PC-9 (cell line): ENCODE measurements at regions not wholly inside any gene's neighbourhood (a gene's known extent, or its start where the extent isn't known, plus 50 kb on each side); places are given as distances from the start of the nearest gene placed in this dataset.

ENCODE experiments used
- BruUV-seq: library from RNA; stranded (reverse); fragments of 400-500 nt; replicated peaks from 2 replicates; lab custom pipeline; 2021; lab: Mats Ljungman, UMichigan
- CTCF ChIA-PET: fragments of 300-600 bp; sonication (Branson Sonifier 250); formaldehyde crosslinking; loops from one replicate; lab custom pipeline; 2022; ENCODE audit warnings: antibody characterized with exemption; lab: Charles Lee
- POLR2A ChIA-PET: fragments of 300-600 bp; sonication (Branson Sonifier 250); formaldehyde crosslinking; loops from one replicate; lab custom pipeline; 2022; ENCODE audit warnings: antibody characterized with exemption; ENCODE audit not compliant: unreplicated experiment; lab: Charles Lee
- DNase-seq, 2 experiments: peaks; one replicate each; pipeline versions ENCODE4 v3.0.0 to v3.0.0-alpha.2; 2015 to 2022; ENCODE audit warnings: mixed read lengths in 1 of 2
- H2AFZ ChIP-seq: fragments of 200-600 bp; sonication (generic); 2 replicates; pipeline ENCODE4 v1.8.1; 2017; ENCODE audit warnings: antibody characterized with exemption
- H3F3A ChIP-seq: fragments of 200-600 bp; sonication (generic); 2 replicates; pipeline ENCODE4 v1.8.1; 2017; ENCODE audit warnings: antibody characterized with exemption, mild to moderate bottlenecking, low read depth; ENCODE audit not compliant: insufficient read depth
- H3K27ac ChIP-seq: fragments of 200-600 bp; sonication (generic); 2 replicates; pipeline ENCODE4 v1.6.1; 2016; ENCODE audit warnings: mixed run types
- H3K27me3 ChIP-seq: fragments of 200-600 bp; sonication (generic); 2 replicates; pipeline ENCODE4 v1.6.1; 2016; ENCODE audit warnings: low read depth, mixed run types; ENCODE audit not compliant: insufficient read depth
- H3K36me3 ChIP-seq: fragments of 200-600 bp; sonication (generic); 2 replicates; pipeline ENCODE4 v1.6.1; 2016; ENCODE audit warnings: low read depth, mixed run types
- H3K4me1 ChIP-seq: fragments of 200-600 bp; sonication (generic); replicated peaks from 2 replicates; pipeline ENCODE4 v1.6.1; 2016; ENCODE audit warnings: mixed run types; ENCODE audit not compliant: insufficient read depth
- H3K4me2 ChIP-seq: fragments of 200-600 bp; sonication (generic); 2 replicates; pipeline ENCODE4 v1.6.1; 2017; ENCODE audit warnings: mixed run types
- H3K4me3 ChIP-seq: fragments of 200-600 bp; sonication (generic); 2 replicates; pipeline ENCODE4 v1.6.1; 2016; ENCODE audit warnings: mixed run types
- H3K79me2 ChIP-seq: fragments of 200-600 bp; sonication (generic); 2 replicates; pipeline ENCODE4 v1.6.1; 2017; ENCODE audit warnings: low read depth, mixed run types
- H3K9me2 ChIP-seq: fragments of 200-600 bp; sonication (generic); 2 replicates; pipeline ENCODE4 v1.8.1; 2017; ENCODE audit warnings: mild to moderate bottlenecking; ENCODE audit not compliant: insufficient read depth
- H3K9me3 ChIP-seq: fragments of 200-600 bp; sonication (generic); 2 replicates; pipeline ENCODE4 v1.8.1; 2016; ENCODE audit warnings: low read depth; ENCODE audit not compliant: insufficient read depth
- H4K20me1 ChIP-seq: fragments of 200-600 bp; sonication (generic); 2 replicates; pipeline ENCODE4 v1.8.1; 2017; ENCODE audit not compliant: insufficient read depth
- CTCF ChIP-seq: fragments of 200-600 bp; sonication (generic); conservative IDR thresholded peaks from 2 replicates; pipeline ENCODE4 v1.6.1; 2017; ENCODE audit warnings: mixed run types, antibody characterized with exemption, mild to moderate bottlenecking, moderate library complexity
- EZH2 ChIP-seq: fragments of 200-600 bp; sonication (generic); IDR thresholded peaks from 2 replicates; pipeline ENCODE4 v1.8.0; 2017; ENCODE audit warnings: antibody characterized with exemption, low read depth
- intact Hi-C: fragments of 100-400 bp; cut with micrococcal nuclease; formaldehyde crosslinking; loops from one replicate; pipeline ENCODE4 v1.10.0; 2022; ENCODE audit not compliant: unreplicated experiment

DNA sequence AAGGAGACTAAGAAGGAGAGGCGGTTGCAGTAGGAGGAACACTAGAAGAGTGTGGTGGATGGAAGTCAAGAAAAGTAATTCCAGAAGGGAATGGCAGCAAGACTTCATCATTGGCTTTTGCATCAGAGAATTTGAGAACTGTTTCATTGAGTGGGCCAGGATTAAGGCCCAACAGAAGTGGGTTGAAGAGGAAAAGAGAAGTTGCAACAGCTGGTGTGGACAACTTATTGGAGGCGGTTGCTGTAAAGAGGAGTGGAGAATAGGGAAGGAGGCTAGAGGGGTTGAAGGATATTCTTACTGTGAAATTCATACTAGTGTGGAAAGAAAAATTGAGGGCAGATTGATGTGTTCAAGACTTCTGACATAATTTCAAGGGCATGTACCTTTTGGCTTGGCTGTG lies 168.7 kb upstream of the FN1 start:
- Histone ChIP-seq H3K27ac (no peak overlapping the region), H3K4me2 (no peak overlapping the region), H3K9me2 (no peaks in the 10 kb centered on the region), H3K27me3 (no peaks in the 10 kb centered on the region), H3K79me2 (no peaks in the 10 kb centered on the region), H3K36me3 (no peaks in the 10 kb centered on the region), H3F3A (no peaks in the 10 kb centered on the region), H2AFZ (peak overlapping the region; percentile 50), H4K20me1 (no peaks in the 10 kb centered on the region), H3K9me3 (0 out of 2 replicates have a peak, but pooled peaks cover 3% of the 10 kb centered on the region), H3K4me3 (no peak overlapping the region), H3K4me1 (no peaks in the 10 kb centered on the region)
- intact Hi-C loops = no loop called here
- DNase-seq = no peak
- BruUV-seq = no TSS peak
- POLR2A ChIA-PET = no interaction called here
- CTCF ChIA-PET = no interaction called here
- no peak for TF ChIP-seq EZH2
- no peak for TF ChIP-seq CTCF

GRCh38 chr2:215603440-215603839 lies 167.6 kb upstream of the FN1 start:
- no peaks in the 10 kb centered on the region for H3K79me2 ChIP-seq
- H3K27ac ChIP-seq = no peak overlapping the region
- 0 out of 2 replicates have a peak, but pooled peaks cover 3% of the 10 kb centered on the region for H3K9me3 ChIP-seq
- BruUV-seq = no TSS peak
- H3K36me3 ChIP-seq = no peaks in the 10 kb centered on the region
- no peaks in the 10 kb centered on the region for H3K9me2 ChIP-seq
- intact Hi-C loops = no loop called here
- no peak for TF ChIP-seq EZH2
- no peak for TF ChIP-seq CTCF
- CTCF ChIA-PET = no interaction called here
- no peak overlapping the region for H3K4me3 ChIP-seq
- POLR2A ChIA-PET = no interaction called here
- H2AFZ ChIP-seq = no peak overlapping the region
- H3K4me1 ChIP-seq = no peaks in the 10 kb centered on the region
- no peak for DNase-seq
- H3F3A ChIP-seq = no peaks in the 10 kb centered on the region
- no peaks in the 10 kb centered on the region for H3K27me3 ChIP-seq
- no peaks in the 10 kb centered on the region for H4K20me1 ChIP-seq
- no peak overlapping the region for H3K4me2 ChIP-seq

GRCh38 chr2:215602997-215603396 lies 167.1 kb upstream of the FN1 start:
- intact Hi-C loops = no loop called here
- Histone ChIP-seq H2AFZ (no peak overlapping the region), H3K27ac (no peak overlapping the region), H3K4me3 (no peak overlapping the region), H3K9me3 (0 out of 2 replicates have a peak, but pooled peaks cover 3% of the 10 kb centered on the region), H3F3A (no peaks in the 10 kb centered on the region), H3K9me2 (no peaks in the 10 kb centered on the region), H4K20me1 (no peaks in the 10 kb centered on the region), H3K27me3 (no peaks in the 10 kb centered on the region), H3K79me2 (no peaks in the 10 kb centered on the region), H3K36me3 (no peaks in the 10 kb centered on the region), H3K4me2 (no peak overlapping the region), H3K4me1 (no peaks in the 10 kb centered on the region)
- TF ChIP-seq CTCF = no peak
- TF ChIP-seq EZH2 = no peak
- BruUV-seq = no TSS peak
- POLR2A ChIA-PET = no interaction called here
- peak in 1 of 2 experiments; percentile 9 for DNase-seq
- CTCF ChIA-PET = no interaction called here
